ENCODE measurements at regions not wholly inside any gene's neighbourhood (a gene's known extent, or its start where the extent isn't known, plus 50 kb on each side); places are given as distances from the start of the nearest gene placed in this dataset.

GRCh38 chr9:118832371-118832770, 536.9 kb downstream of the BRINP1 start:
- TF ChIP-seq CTCF (IDR thresholded peaks at IDR 0.05; ENCODE audit: low read depth, low read length, missing control alignments), result no peak
- no peak for DNase-seq (ENCODE audit: low read depth)
- no peak overlapping the region for H3K4me3 ChIP-seq (ENCODE audit: low read depth, low read length)

- no peak for TF ChIP-seq CTCF (IDR thresholded peaks at IDR 0.05; ENCODE audit: low read depth, low read length, missing control alignments)
- DNase-seq (ENCODE audit: low read depth), result no peak
- no peak overlapping the region for H3K4me3 ChIP-seq (ENCODE audit: low read depth, low read length)
These were observed 532.3 kb downstream of the BRINP1 start for GRCh38 chr9:118836891-118837290.

- DNase-seq (ENCODE audit: low read depth), result no peak
- TF ChIP-seq CTCF (IDR thresholded peaks at IDR 0.05; ENCODE audit: low read depth, low read length, missing control alignments), result no peak
- no peak overlapping the region for H3K4me3 ChIP-seq (ENCODE audit: low read depth, low read length)
These were observed 497.7 kb downstream of the BRINP1 start for GRCh38 chr9:118871531-118871930.

- no peak for DNase-seq (ENCODE audit: low read depth)
- no peak for TF ChIP-seq CTCF (IDR thresholded peaks at IDR 0.05; ENCODE audit: low read depth, low read length, missing control alignments)
- no peak overlapping the region for H3K4me3 ChIP-seq (ENCODE audit: low read depth, low read length)
These were observed 486.6 kb downstream of the BRINP1 start for GRCh38 chr9:118882684-118883083.

- TF ChIP-seq CTCF (IDR thresholded peaks at IDR 0.05; ENCODE audit: low read depth, low read length, missing control alignments), result no peak
- no peak for DNase-seq (ENCODE audit: low read depth)
- no peak overlapping the region for H3K4me3 ChIP-seq (ENCODE audit: low read depth, low read length)
These were observed 485.8 kb downstream of the BRINP1 start for GRCh38 chr9:118883411-118883810.

- TF ChIP-seq CTCF (IDR thresholded peaks at IDR 0.05; ENCODE audit: low read depth, low read length, missing control alignments), result no peak
- DNase-seq (ENCODE audit: low read depth), result no peak
- no peak overlapping the region for H3K4me3 ChIP-seq (ENCODE audit: low read depth, low read length)
These were observed 478.0 kb downstream of the BRINP1 start for GRCh38 chr9:118891213-118891612.

- H3K4me3 ChIP-seq (ENCODE audit: low read depth, low read length), result no peak overlapping the region
- no peak for TF ChIP-seq CTCF (IDR thresholded peaks at IDR 0.05; ENCODE audit: low read depth, low read length, missing control alignments)
- DNase-seq (ENCODE audit: low read depth), result no peak
These were observed 472.8 kb downstream of the BRINP1 start for GRCh38 chr9:118896324-118897000.
